Lung (tissue), 11 donors: ENCODE measurements at regions not wholly inside any gene's neighbourhood (a gene's known extent, or its start where the extent isn't known, plus 50 kb on each side); places are given as distances from the start of the nearest gene placed in this dataset.

Experiments used
- ATAC-seq: fragments of 200-7000 bp; cut with Tn5 transposase; one replicate; pipeline ENCODE4 v1.9.1; 2020; ENCODE audit warnings: moderate number of reproducible peaks; ENCODE audit not compliant: insufficient read depth, low FRiP score
- DNase-seq, 3 donors: peaks; one replicate each; pipeline ENCODE4 v3.0.0-alpha.2; 2013 to 2017
- H3K27ac ChIP-seq, 2 donors: one replicate each; pipeline ENCODE4 v1.5.1; 2013; ENCODE audit warnings: mild to moderate bottlenecking in 2 of 2, moderate library complexity in 2 of 2, control low read depth in 1 of 2, inconsistent platforms in 1 of 2, low read depth in 1 of 2, low read length in 1 of 2
- H3K27me3 ChIP-seq, 3 donors: one replicate each; pipeline ENCODE4 v1.5.1; 2013; ENCODE audit warnings: low read length in 2 of 3; ENCODE audit not compliant: control insufficient read depth in 3 of 3, insufficient read depth in 3 of 3
- H3K36me3 ChIP-seq, 4 donors: one replicate each; pipeline ENCODE4 v1.5.1; 2013; ENCODE audit warnings: low read length in 4 of 4, mild to moderate bottlenecking in 1 of 4, moderate library complexity in 1 of 4; ENCODE audit not compliant: control insufficient read depth in 4 of 4, insufficient read depth in 4 of 4
- H3K4me1 ChIP-seq, 5 donors: one replicate each; pipeline ENCODE4 v1.5.1; 2013; ENCODE audit warnings: low read length in 5 of 5, mild to moderate bottlenecking in 2 of 5, moderate library complexity in 1 of 5; ENCODE audit not compliant: control insufficient read depth in 5 of 5, insufficient read depth in 5 of 5
- H3K4me3 ChIP-seq: one replicate; pipeline ENCODE4 v1.5.1; 2013; ENCODE audit warnings: mild to moderate bottlenecking, control low read depth, moderate library complexity
- H3K9ac ChIP-seq, 2 donors: one replicate each; pipeline ENCODE4 v1.5.1; 2013; ENCODE audit warnings: low read length in 2 of 2, control low read depth in 1 of 2; ENCODE audit not compliant: insufficient read depth in 1 of 2
- H3K9me3 ChIP-seq, 4 donors: one replicate each; pipeline ENCODE4 v1.5.1; 2013; ENCODE audit warnings: low read length in 3 of 4, mild to moderate bottlenecking in 1 of 4, moderate library complexity in 1 of 4; ENCODE audit not compliant: control insufficient read depth in 4 of 4, insufficient read depth in 3 of 4
- WGBS, 2 donors: extraction: QIAGEN DNeasy Blood & Tissue Kit; methylation state at CpG; one replicate each; pipeline ENCODE4 v1.1.7; 2013; 5-methylcytosine and 5-hydroxymethylcytosine counted together
- TF ChIP-seq, protein P1 (sequence below): IDR thresholded peaks from 2 replicates; pipeline ENCODE4 v1.5.1; 2012; ENCODE audit warnings: mild to moderate bottlenecking; ENCODE audit errors: control extremely low read depth, extremely low read depth
- donor health status: control.
- donor health status: control.
- donor health status: Bipolar disorder and iron deficiency.
- donor health status: healthy.
- donor health status: DM: yes; HTN: yes; CAD: no.

DNA sequence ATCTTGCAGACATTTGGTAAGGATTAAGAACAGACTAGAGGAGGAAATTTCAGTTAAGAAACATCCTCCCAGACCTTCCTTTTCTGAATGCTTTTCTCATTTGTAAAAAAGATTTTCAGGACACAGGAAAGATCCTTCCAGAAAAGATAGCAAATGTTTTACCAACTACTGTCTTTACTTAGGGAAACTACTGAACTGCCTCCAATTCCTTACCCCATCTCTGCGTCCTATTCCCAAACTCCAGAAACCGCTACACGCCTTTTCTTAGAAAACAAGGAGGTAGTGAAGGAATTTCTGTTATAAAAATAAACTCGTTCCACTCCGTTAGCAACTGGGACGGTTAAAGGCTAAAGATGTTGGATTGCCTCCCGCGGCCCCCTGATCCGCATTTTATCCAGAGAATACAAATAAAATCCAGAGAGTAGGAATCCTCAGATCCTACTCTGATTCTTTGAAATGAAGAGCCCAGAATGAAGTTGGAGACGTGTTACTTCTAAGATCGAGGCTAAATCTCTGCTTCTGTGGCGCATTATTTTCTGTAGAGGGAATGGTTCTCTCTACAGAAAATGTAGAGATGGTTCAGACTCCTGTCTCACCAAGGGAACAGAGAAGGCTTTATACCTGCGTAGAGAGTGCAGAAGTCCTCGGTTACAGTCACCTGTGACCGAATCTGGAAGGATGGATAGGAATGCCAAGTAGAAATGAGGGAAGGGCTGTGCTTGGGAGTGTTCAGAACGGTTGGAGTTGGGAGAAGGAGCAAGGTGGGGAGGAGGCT is 133.0 kb downstream of the GPX5 start:
- no peak overlapping the region for H3K4me3 ChIP-seq
- peak overlapping the region in 1 of 2 donors; percentile 87 for H3K9ac ChIP-seq
- no peak overlapping the region for H3K27ac ChIP-seq
- H3K9me3 ChIP-seq, result peaks cover 0 to 3% (median 0%) of the 10 kb centered on the region in 4 donors
- 1 to 4% methylated on average over 16 of the region's 16 CpGs for WGBS, 2 donors
- DNase-seq, result peak in 1 of 3 donors; percentile 22
- TF ChIP-seq, protein P1, sequence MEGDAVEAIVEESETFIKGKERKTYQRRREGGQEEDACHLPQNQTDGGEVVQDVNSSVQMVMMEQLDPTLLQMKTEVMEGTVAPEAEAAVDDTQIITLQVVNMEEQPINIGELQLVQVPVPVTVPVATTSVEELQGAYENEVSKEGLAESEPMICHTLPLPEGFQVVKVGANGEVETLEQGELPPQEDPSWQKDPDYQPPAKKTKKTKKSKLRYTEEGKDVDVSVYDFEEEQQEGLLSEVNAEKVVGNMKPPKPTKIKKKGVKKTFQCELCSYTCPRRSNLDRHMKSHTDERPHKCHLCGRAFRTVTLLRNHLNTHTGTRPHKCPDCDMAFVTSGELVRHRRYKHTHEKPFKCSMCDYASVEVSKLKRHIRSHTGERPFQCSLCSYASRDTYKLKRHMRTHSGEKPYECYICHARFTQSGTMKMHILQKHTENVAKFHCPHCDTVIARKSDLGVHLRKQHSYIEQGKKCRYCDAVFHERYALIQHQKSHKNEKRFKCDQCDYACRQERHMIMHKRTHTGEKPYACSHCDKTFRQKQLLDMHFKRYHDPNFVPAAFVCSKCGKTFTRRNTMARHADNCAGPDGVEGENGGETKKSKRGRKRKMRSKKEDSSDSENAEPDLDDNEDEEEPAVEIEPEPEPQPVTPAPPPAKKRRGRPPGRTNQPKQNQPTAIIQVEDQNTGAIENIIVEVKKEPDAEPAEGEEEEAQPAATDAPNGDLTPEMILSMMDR, result no peak
- H3K36me3 ChIP-seq, result no peaks in the 10 kb centered on the region
- ATAC-seq, result no peak
- peaks cover 0 to 17% (median 1%) of the 10 kb centered on the region in 5 donors for H3K4me1 ChIP-seq
- H3K27me3 ChIP-seq, result peaks cover 0 to 8% (median 3%) of the 10 kb centered on the region in 3 donors

DNA sequence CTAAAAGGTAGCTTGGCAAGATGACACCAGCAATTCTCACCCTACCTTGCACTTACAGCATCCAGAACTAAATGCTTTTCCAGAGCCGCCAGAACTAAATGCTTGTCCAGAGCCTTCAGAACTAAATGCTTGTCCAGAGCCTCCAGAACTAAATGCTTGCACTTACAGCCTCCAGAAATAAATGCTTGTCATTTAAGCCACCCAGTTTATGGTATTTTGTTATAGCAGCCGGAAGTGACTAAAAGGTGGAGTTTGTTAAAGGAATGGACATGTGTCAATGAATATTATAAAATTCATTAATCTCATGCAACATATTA is 133.5 kb downstream of the GPX5 start:
- peak overlapping the region in 1 of 2 donors; percentile 87 for H3K9ac ChIP-seq
- H3K36me3 ChIP-seq, result no peaks in the 10 kb centered on the region
- DNase-seq, result no peak
- H3K9me3 ChIP-seq, result no peaks in the 10 kb centered on the region
- WGBS, 2 donors, result 38 to 59% methylated on average over 2 of the region's 2 CpGs
- no peak overlapping the region for H3K27ac ChIP-seq
- peaks cover 0 to 17% (median 0%) of the 10 kb centered on the region in 5 donors for H3K4me1 ChIP-seq
- H3K4me3 ChIP-seq, result no peak overlapping the region
- no peak for ATAC-seq
- TF ChIP-seq, protein P1, result no peak
- H3K27me3 ChIP-seq, result peaks cover 0 to 8% (median 3%) of the 10 kb centered on the region in 3 donors

DNA sequence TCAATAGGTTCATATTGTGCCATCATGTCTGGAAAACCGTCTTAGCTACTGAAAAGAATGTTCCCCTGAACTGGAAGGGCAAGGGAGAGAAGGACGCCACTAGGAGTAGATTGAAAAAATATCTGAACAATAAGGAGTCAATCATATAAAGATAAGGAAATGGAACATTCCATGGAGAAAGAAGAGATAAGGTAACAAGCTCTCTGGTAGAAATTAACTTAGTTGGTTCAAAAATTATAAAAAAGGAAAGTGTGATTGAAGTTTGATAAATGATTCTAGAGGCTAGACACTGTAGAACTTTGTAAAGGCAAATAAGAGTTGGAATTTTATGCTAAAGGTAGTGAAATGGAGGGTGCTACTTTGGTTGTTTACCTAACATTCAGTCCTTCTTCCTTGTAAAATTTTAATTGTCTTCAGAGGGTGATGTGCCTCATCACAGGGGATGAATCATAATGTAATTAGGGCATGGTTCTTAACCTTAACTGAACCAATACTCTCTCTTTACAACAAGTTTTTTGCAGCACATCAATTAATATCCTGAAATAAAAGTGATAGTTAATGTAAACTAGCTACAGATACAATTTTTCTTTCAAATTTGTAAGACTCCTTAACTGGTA is 135.5 kb downstream of the GPX5 start:
- H3K9me3 ChIP-seq, result peaks cover 0 to 3% (median 0%) of the 10 kb centered on the region in 4 donors
- no peak overlapping the region for H3K9ac ChIP-seq
- peaks cover 0 to 17% (median 0%) of the 10 kb centered on the region in 5 donors for H3K4me1 ChIP-seq
- DNase-seq, result no peak
- TF ChIP-seq, protein P1, result no peak
- peaks cover 0 to 8% (median 3%) of the 10 kb centered on the region in 3 donors for H3K27me3 ChIP-seq
- no peak overlapping the region for H3K27ac ChIP-seq
- WGBS, 2 donors, result 58 to 64% methylated on average over 2 of the region's 2 CpGs
- no peak overlapping the region for H3K4me3 ChIP-seq
- ATAC-seq, result no peak
- no peaks in the 10 kb centered on the region for H3K36me3 ChIP-seq
